ENCODE measurements at regions not wholly inside any gene's neighbourhood (a gene's known extent, or its start where the extent isn't known, plus 50 kb on each side); places are given as distances from the start of the nearest gene placed in this dataset.

GRCh38 chr6:170091000-170091638 lies 199.8 kb downstream of the DLL1 start:
- H4K8ac ChIP-seq (ENCODE audit: low read depth, low read length): no peak overlapping the region
- peaks cover 10 to 18% of the 10 kb centered on the region in 2 experiments for H3K4me1 ChIP-seq (ENCODE audit: control insufficient read depth in 1 of 2, insufficient read depth in 2 of 2, low read length in 2 of 2)
- no peak overlapping the region for H3K9ac ChIP-seq (ENCODE audit: low read length)
- DNase-seq: no peak
- H2AK5ac ChIP-seq (ENCODE audit: low read length): no peak overlapping the region
- H2AFZ ChIP-seq (ENCODE audit: insufficient read depth, low read length, poor library complexity): no peak overlapping the region
- H4K12ac ChIP-seq (ENCODE audit: low read depth, low read length): no peak overlapping the region
- H3K14ac ChIP-seq (ENCODE audit: low read length): no peak overlapping the region
- H3K4ac ChIP-seq (ENCODE audit: low read depth, low read length): no peak overlapping the region
- no peak overlapping the region for H3K27ac ChIP-seq (ENCODE audit: low read depth, low read length)
- H3K4me2 ChIP-seq (ENCODE audit: low read length): no peak overlapping the region
- H4K91ac ChIP-seq (ENCODE audit: low read depth, low read length): no peak overlapping the region
- H2BK12ac ChIP-seq (ENCODE audit: low read length): no peak overlapping the region
- no peaks in the 10 kb centered on the region for H3K27me3 ChIP-seq (ENCODE audit: insufficient read depth, low read length)
- H3K18ac ChIP-seq (ENCODE audit: low read length): no peak overlapping the region
- no CpG with 5 or more reads among the region's 18 CpGs for WGBS (ENCODE audit: extremely low coverage, insufficient coverage, insufficient read length)
- H3K79me1 ChIP-seq (ENCODE audit: low read length): peaks cover 8% of the 10 kb centered on the region
- H2BK5ac ChIP-seq (ENCODE audit: low read depth, low read length, poor library complexity): no peak overlapping the region
- no peak overlapping the region for H2BK120ac ChIP-seq (ENCODE audit: insufficient read depth, low read length, poor library complexity)
- H3K4me3 ChIP-seq (ENCODE audit: low read depth, low read length): no peak overlapping the region
- no peak overlapping the region for H3K23ac ChIP-seq (ENCODE audit: low read length)
- no peaks in the 10 kb centered on the region for H3K36me3 ChIP-seq (ENCODE audit: control insufficient read depth in 1 of 2, insufficient read depth in 2 of 2, low read length in 2 of 2)
- H3K79me2 ChIP-seq (ENCODE audit: control insufficient read depth, insufficient read depth, low read length, poor library complexity): no peaks in the 10 kb centered on the region
- peaks cover 4% of the 10 kb centered on the region for H3K9me3 ChIP-seq (ENCODE audit: insufficient read depth, low read depth, low read length)

- Histone ChIP-seq H3K14ac (ENCODE audit: low read length) (no peak overlapping the region), H4K8ac (ENCODE audit: low read depth, low read length) (no peak overlapping the region), H3K4me2 (ENCODE audit: low read length) (no peak overlapping the region), H3K4me3 (ENCODE audit: low read depth, low read length) (no peak overlapping the region), H4K12ac (ENCODE audit: low read depth, low read length) (no peak overlapping the region), H4K91ac (ENCODE audit: low read depth, low read length) (no peak overlapping the region), H2BK120ac (ENCODE audit: insufficient read depth, low read length, poor library complexity) (no peak overlapping the region), H3K9ac (ENCODE audit: low read length) (no peak overlapping the region), H3K79me2 (ENCODE audit: control insufficient read depth, insufficient read depth, low read length, poor library complexity) (no peaks in the 10 kb centered on the region), H3K18ac (ENCODE audit: low read length) (no peak overlapping the region), H3K27me3 (ENCODE audit: insufficient read depth, low read length) (no peaks in the 10 kb centered on the region), H3K23ac (ENCODE audit: low read length) (no peak overlapping the region), H2BK12ac (ENCODE audit: low read length) (no peak overlapping the region), H2AK5ac (ENCODE audit: low read length) (no peak overlapping the region), H3K9me3 (ENCODE audit: insufficient read depth, low read depth, low read length) (peaks cover 4% of the 10 kb centered on the region), H3K79me1 (ENCODE audit: low read length) (peaks cover 7% of the 10 kb centered on the region), H3K27ac (ENCODE audit: low read depth, low read length) (no peak overlapping the region), H3K4ac (ENCODE audit: low read depth, low read length) (no peak overlapping the region), H3K4me1 (ENCODE audit: control insufficient read depth in 1 of 2, insufficient read depth in 2 of 2, low read length in 2 of 2) (peaks cover 4 to 13% of the 10 kb centered on the region in 2 experiments), H2AFZ (ENCODE audit: insufficient read depth, low read length, poor library complexity) (no peak overlapping the region), H2BK5ac (ENCODE audit: low read depth, low read length, poor library complexity) (no peak overlapping the region), H3K36me3 (ENCODE audit: control insufficient read depth in 1 of 2, insufficient read depth in 2 of 2, low read length in 2 of 2) (no peaks in the 10 kb centered on the region)
- WGBS (ENCODE audit: extremely low coverage, insufficient coverage, insufficient read length): no CpG with 5 or more reads among the region's 12 CpGs
- DNase-seq: no peak
Measured at GRCh38 chr6:170090561-170090960, 200.3 kb downstream of the DLL1 start.

- Histone ChIP-seq H3K18ac (ENCODE audit: low read length) (no peak overlapping the region), H3K4me3 (ENCODE audit: low read depth, low read length) (no peak overlapping the region), H4K8ac (ENCODE audit: low read depth, low read length) (no peak overlapping the region), H3K79me1 (ENCODE audit: low read length) (peaks cover under 1% of the 10 kb centered on the region), H2BK12ac (ENCODE audit: low read length) (no peak overlapping the region), H3K4me1 (ENCODE audit: control insufficient read depth in 1 of 2, insufficient read depth in 2 of 2, low read length in 2 of 2) (peaks cover 0 to 9% of the 10 kb centered on the region in 2 experiments), H4K91ac (ENCODE audit: low read depth, low read length) (no peak overlapping the region), H2AK5ac (ENCODE audit: low read length) (no peak overlapping the region), H3K79me2 (ENCODE audit: control insufficient read depth, insufficient read depth, low read length, poor library complexity) (no peaks in the 10 kb centered on the region), H4K12ac (ENCODE audit: low read depth, low read length) (no peak overlapping the region), H3K9ac (ENCODE audit: low read length) (no peak overlapping the region), H3K27ac (ENCODE audit: low read depth, low read length) (no peak overlapping the region), H3K27me3 (ENCODE audit: insufficient read depth, low read length) (no peaks in the 10 kb centered on the region), H3K4me2 (ENCODE audit: low read length) (no peak overlapping the region), H2BK120ac (ENCODE audit: insufficient read depth, low read length, poor library complexity) (no peak overlapping the region), H3K36me3 (ENCODE audit: control insufficient read depth in 1 of 2, insufficient read depth in 2 of 2, low read length in 2 of 2) (no peaks in the 10 kb centered on the region), H3K9me3 (ENCODE audit: insufficient read depth, low read depth, low read length) (peaks cover 4% of the 10 kb centered on the region), H3K23ac (ENCODE audit: low read length) (no peak overlapping the region), H3K14ac (ENCODE audit: low read length) (peak overlapping the region; percentile 17), H2AFZ (ENCODE audit: insufficient read depth, low read length, poor library complexity) (no peak overlapping the region), H2BK5ac (ENCODE audit: low read depth, low read length, poor library complexity) (no peak overlapping the region), H3K4ac (ENCODE audit: low read depth, low read length) (no peak overlapping the region)
- WGBS (ENCODE audit: extremely low coverage, insufficient coverage, insufficient read length): no CpG with 5 or more reads among the region's 11 CpGs
- DNase-seq: no peak
Measured at GRCh38 chr6:170089963-170090362, 200.9 kb downstream of the DLL1 start.

GRCh38 chr6:170088582-170088955 lies 202.3 kb downstream of the DLL1 start:
- Histone ChIP-seq H3K79me1 (ENCODE audit: low read length) (no peaks in the 10 kb centered on the region), H3K4me1 (ENCODE audit: control insufficient read depth in 1 of 2, insufficient read depth in 2 of 2, low read length in 2 of 2) (peaks cover 0 to 5% of the 10 kb centered on the region in 2 experiments), H2AK5ac (ENCODE audit: low read length) (no peak overlapping the region)

More at GRCh38 chr6:170088582-170088955, 202.3 kb downstream of the DLL1 start:
- Histone ChIP-seq H3K9ac (ENCODE audit: low read length) (no peak overlapping the region), H4K8ac (ENCODE audit: low read depth, low read length) (no peak overlapping the region), H3K27me3 (ENCODE audit: insufficient read depth, low read length) (no peaks in the 10 kb centered on the region), H2BK120ac (ENCODE audit: insufficient read depth, low read length, poor library complexity) (no peak overlapping the region), H3K14ac (ENCODE audit: low read length) (no peak overlapping the region), H3K36me3 (ENCODE audit: control insufficient read depth in 1 of 2, insufficient read depth in 2 of 2, low read length in 2 of 2) (no peaks in the 10 kb centered on the region), H3K23ac (ENCODE audit: low read length) (no peak overlapping the region), H3K4me2 (ENCODE audit: low read length) (no peak overlapping the region), H3K79me2 (ENCODE audit: control insufficient read depth, insufficient read depth, low read length, poor library complexity) (no peaks in the 10 kb centered on the region), H2AFZ (ENCODE audit: insufficient read depth, low read length, poor library complexity) (no peak overlapping the region), H3K18ac (ENCODE audit: low read length) (no peak overlapping the region), H4K91ac (ENCODE audit: low read depth, low read length) (no peak overlapping the region), H3K27ac (ENCODE audit: low read depth, low read length) (no peak overlapping the region), H2BK5ac (ENCODE audit: low read depth, low read length, poor library complexity) (no peak overlapping the region), H3K4ac (ENCODE audit: low read depth, low read length) (no peak overlapping the region), H2BK12ac (ENCODE audit: low read length) (no peak overlapping the region), H4K12ac (ENCODE audit: low read depth, low read length) (no peak overlapping the region), H3K9me3 (ENCODE audit: insufficient read depth, low read depth, low read length) (peaks cover 6% of the 10 kb centered on the region), H3K4me3 (ENCODE audit: low read depth, low read length) (no peak overlapping the region)
- DNase-seq: no peak
- WGBS (ENCODE audit: extremely low coverage, insufficient coverage, insufficient read length): no CpG with 5 or more reads among the region's 20 CpGs

All from trophoblast cell (in vitro differentiated cells and primary cell).